ENCODE measurements at regions not wholly inside any gene's neighbourhood (a gene's known extent, or its start where the extent isn't known, plus 50 kb on each side); places are given as distances from the start of the nearest gene placed in this dataset.

DNA sequence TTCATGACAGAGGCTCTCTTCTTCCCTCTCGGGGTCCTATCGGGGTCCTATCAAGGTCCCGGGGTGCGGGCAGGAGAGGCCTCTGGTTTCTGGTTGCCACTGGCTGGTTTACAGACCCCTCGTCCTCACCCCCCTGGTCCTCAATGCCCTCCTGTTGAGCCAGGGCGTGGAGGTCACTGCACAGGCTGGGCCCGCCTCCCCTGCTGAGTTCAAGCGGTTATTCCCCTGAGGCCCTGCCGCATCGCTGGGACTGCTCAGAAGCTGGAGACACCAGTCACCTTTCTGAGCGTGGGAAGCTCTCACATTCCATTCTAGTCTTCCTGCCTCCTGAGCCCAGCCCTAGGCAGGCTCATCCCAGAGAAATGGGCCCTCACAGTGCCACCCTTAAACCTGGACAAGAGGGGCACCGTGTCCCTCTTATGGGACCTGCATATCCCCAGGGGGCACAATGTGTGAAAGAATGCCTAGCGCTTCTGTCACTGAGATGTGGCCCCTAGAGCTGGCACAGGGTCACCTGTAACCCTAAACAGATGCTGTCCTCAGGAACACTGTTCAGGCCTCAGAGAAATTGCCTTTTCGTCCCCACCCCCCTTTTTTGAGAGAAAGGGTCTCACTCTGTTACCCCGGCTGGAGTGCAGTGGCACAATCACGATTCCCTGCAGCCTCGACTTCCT lies 177.7 kb upstream of the RGS6 start:
- TF ChIP-seq CTCF (IDR thresholded peaks at IDR 0.05) (no peak), POLR2A (IDR thresholded peaks at IDR 0.05) (no peak)

Measured in uterus (tissue), 2 donors.